ENCODE measurements at regions not wholly inside any gene's neighbourhood (a gene's known extent, or its start where the extent isn't known, plus 50 kb on each side); places are given as distances from the start of the nearest gene placed in this dataset.

GRCh38 chr2:39937621-39938020 is 158.6 kb upstream of the THUMPD2 start:
- ATAC-seq (ENCODE audit: low read depth) (no peak), DNase-seq (no peak)
- Mint-ChIP-seq H3K4me3 (no peak overlapping the region), H3K9me3 (ENCODE audit: insufficient read depth) (no peaks in the 10 kb centered on the region), H3K27me3 (peaks cover 8% of the 10 kb centered on the region), H3K27ac (no peak overlapping the region), H3K4me1 (no peaks in the 10 kb centered on the region)
- no peaks in the 10 kb centered on the region for H3K27me3 ChIP-seq (replicated peaks in 1 of 4; ENCODE audit: control extremely low read depth in 1 of 4, control insufficient read depth in 3 of 4, insufficient read depth in 4 of 4, low read length in 3 of 4)
- H3K9ac ChIP-seq (ENCODE audit: low read length), result no peak overlapping the region
- H3K4me2 ChIP-seq (replicated peaks; ENCODE audit: low read depth, low read length, poor library complexity, severe bottlenecking), result no peak overlapping the region
- intact Hi-C loops (cut with micrococcal nuclease), result no loop called here
- no peaks in the 10 kb centered on the region for H4K20me1 ChIP-seq (ENCODE audit: control insufficient read depth, insufficient read depth, low read length, poor library complexity, severe bottlenecking)
- CTCF ChIA-PET, result no interaction called here
- H3K9me3 ChIP-seq (ENCODE audit: control extremely low read depth in 1 of 3, control insufficient read depth in 2 of 3, insufficient read depth in 1 of 3, low read length in 2 of 3), result peaks cover 0 to 4% (median 0%) of the 10 kb centered on the region in 3 donors
- no peak overlapping the region for H3K27ac ChIP-seq (ENCODE audit: low read length in 2 of 2)
- POLR2A ChIA-PET, result no interaction called here
- no peaks in the 10 kb centered on the region for H3K4me1 ChIP-seq (ENCODE audit: control insufficient read depth in 2 of 2, insufficient read depth in 2 of 2, low read length in 2 of 2)
- H3K4me3 ChIP-seq (ENCODE audit: control extremely low read depth in 1 of 5, extremely low read depth in 1 of 5, insufficient read depth in 1 of 5, low read depth in 2 of 5, low read length in 4 of 5), result no peak overlapping the region
- WGBS (ENCODE audit: insufficient coverage), result 7% methylated on average over 3 of the region's 3 CpGs
- TF ChIP-seq CTCF (IDR thresholded peaks at IDR 0.05) (no peak), EZH2 (IDR thresholded peaks at IDR 0.05; ENCODE audit: borderline replicate concordance, insufficient read depth, low read depth, low read length, poor library complexity, severe bottlenecking) (no peak)
- H2AFZ ChIP-seq (ENCODE audit: insufficient read depth, low read depth, low read length, poor library complexity, severe bottlenecking), result no peak overlapping the region
- no peaks in the 10 kb centered on the region for H3K79me2 ChIP-seq (ENCODE audit: control insufficient read depth, insufficient read depth, low read length)
- H3K36me3 ChIP-seq (replicated peaks in 1 of 2; ENCODE audit: control extremely low read depth in 1 of 2, control insufficient read depth in 1 of 2, extremely low read depth in 1 of 2, insufficient read depth in 2 of 2, low read length in 1 of 2), result no peaks in the 10 kb centered on the region

DNA sequence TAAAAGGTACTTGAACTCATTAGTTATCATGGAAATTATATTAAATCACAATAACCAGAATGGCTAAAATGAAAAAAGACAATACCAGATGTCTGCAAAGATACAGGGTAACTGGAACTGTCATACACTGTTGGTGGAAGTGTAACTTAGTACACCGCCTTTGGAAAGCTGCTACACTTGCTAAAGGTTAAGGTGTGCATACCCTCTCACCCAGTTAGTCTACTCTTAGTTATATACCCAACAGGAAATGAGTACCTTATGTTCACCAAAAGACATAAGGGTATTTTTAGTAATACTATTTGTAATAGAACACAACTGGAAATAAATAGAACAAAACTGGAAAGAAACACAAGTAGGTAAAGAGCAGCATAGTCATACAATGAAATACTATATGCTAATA is 155.8 kb upstream of the THUMPD2 start:
- intact Hi-C loops (cut with micrococcal nuclease), result no loop called here
- Histone ChIP-seq H3K4me3 (ENCODE audit: control extremely low read depth in 1 of 5, extremely low read depth in 1 of 5, insufficient read depth in 1 of 5, low read depth in 2 of 5, low read length in 4 of 5) (no peak overlapping the region), H4K20me1 (ENCODE audit: control insufficient read depth, insufficient read depth, low read length, poor library complexity, severe bottlenecking) (no peaks in the 10 kb centered on the region), H3K27me3 (replicated peaks in 1 of 4; ENCODE audit: control extremely low read depth in 1 of 4, control insufficient read depth in 3 of 4, insufficient read depth in 4 of 4, low read length in 3 of 4) (no peaks in the 10 kb centered on the region), H3K9me3 (ENCODE audit: control extremely low read depth in 1 of 3, control insufficient read depth in 2 of 3, insufficient read depth in 1 of 3, low read length in 2 of 3) (no peaks in the 10 kb centered on the region), H3K9ac (ENCODE audit: low read length) (no peak overlapping the region), H3K27ac (ENCODE audit: low read length in 2 of 2) (no peak overlapping the region), H2AFZ (ENCODE audit: insufficient read depth, low read depth, low read length, poor library complexity, severe bottlenecking) (no peak overlapping the region), H3K36me3 (replicated peaks in 1 of 2; ENCODE audit: control extremely low read depth in 1 of 2, control insufficient read depth in 1 of 2, extremely low read depth in 1 of 2, insufficient read depth in 2 of 2, low read length in 1 of 2) (no peaks in the 10 kb centered on the region), H3K4me2 (replicated peaks; ENCODE audit: low read depth, low read length, poor library complexity, severe bottlenecking) (no peak overlapping the region), H3K79me2 (ENCODE audit: control insufficient read depth, insufficient read depth, low read length) (no peaks in the 10 kb centered on the region), H3K4me1 (ENCODE audit: control insufficient read depth in 2 of 2, insufficient read depth in 2 of 2, low read length in 2 of 2) (no peaks in the 10 kb centered on the region)
- Mint-ChIP-seq H3K4me3 (no peak overlapping the region), H3K27me3 (peaks cover 13% of the 10 kb centered on the region), H3K4me1 (no peaks in the 10 kb centered on the region), H3K9me3 (ENCODE audit: insufficient read depth) (no peaks in the 10 kb centered on the region), H3K27ac (no peak overlapping the region)
- ChIA-PET CTCF (no interaction called here), POLR2A (no interaction called here)
- ATAC-seq (ENCODE audit: low read depth) (no peak), DNase-seq (no peak)
- TF ChIP-seq CTCF (IDR thresholded peaks at IDR 0.05), result no peak
- TF ChIP-seq EZH2 (IDR thresholded peaks at IDR 0.05; ENCODE audit: borderline replicate concordance, insufficient read depth, low read depth, low read length, poor library complexity, severe bottlenecking), result no peak
- no CpG with 5 or more reads among the region's 1 CpG for WGBS (ENCODE audit: insufficient coverage)

Measured in B cell (primary cell).